Ovary (tissue), 7 donors: ENCODE measurements at regions not wholly inside any gene's neighbourhood (a gene's known extent, or its start where the extent isn't known, plus 50 kb on each side); places are given as distances from the start of the nearest gene placed in this dataset.

Source experiments
- DNase-seq, 5 donors: peaks; one replicate each; pipeline ENCODE4 v3.0.0-alpha.2; 2019 to 2020
- H3K27ac ChIP-seq, 2 donors: fragments of 200-600 bp; one replicate each; pipeline versions ENCODE4 v1.5.1 to v1.8.0; 2019 to 2022
- H3K27me3 ChIP-seq: fragments of 200-600 bp; one replicate; pipeline ENCODE4 v1.8.0; 2022
- H3K36me3 ChIP-seq: fragments of 200-600 bp; sonication (generic); one replicate; pipeline ENCODE4 v1.5.1; 2019
- H3K4me1 ChIP-seq: one replicate; pipeline ENCODE4 v1.8.1; 2013; ENCODE audit warnings: mild to moderate bottlenecking, moderate library complexity; ENCODE audit not compliant: insufficient read depth
- H3K4me3 ChIP-seq: fragments of 200-600 bp; sonication (generic); one replicate; pipeline ENCODE4 v1.5.1; 2017
- H3K9me3 ChIP-seq, 2 donors: fragments of 200-600 bp in 1 of 2; sonication (generic) in 1 of 2; one replicate each; pipeline versions ENCODE4 v1.5.1 to v1.8.1; 2013 to 2019; ENCODE audit warnings: mild to moderate bottlenecking in 1 of 2, moderate library complexity in 1 of 2
- EP300 ChIP-seq: sonication (generic); formaldehyde crosslinking; IDR thresholded peaks from one replicate; pipeline ENCODE4 v1.6.1; 2017; ENCODE audit warnings: antibody characterized with exemption
- POLR2A ChIP-seq: fragments of 450-650 bp; IDR thresholded peaks from one replicate; pipeline ENCODE4 v1.6.1; 2017; ENCODE audit warnings: antibody characterized with exemption, mild to moderate bottlenecking, moderate library complexity
- WGBS, 3 donors: extraction: QIAGEN DNeasy Blood & Tissue Kit in 1 of 3; methylation state at CpG; one replicate each; pipeline versions ENCODE4 v1.1.5 to v1.1.7; 2013 to 2017; 5-methylcytosine and 5-hydroxymethylcytosine counted together
- intact Hi-C, 4 donors: fragments of 100-400 bp; cut with DNase I; formaldehyde crosslinking; loops; one replicate each; pipeline versions ENCODE4 v1.11.0 to v1.15.1; 2022 to 2023
- TF ChIP-seq, protein P1 (sequence below), 3 donors: fragments of 450-650 bp in 2 of 3; fragments of 200-600 bp in 1 of 3; IDR thresholded peaks; one replicate each; pipeline versions ENCODE4 v1.5.1 to v1.8.0; 2016 to 2022; ENCODE audit warnings: antibody characterized with exemption in 3 of 3, mild to moderate bottlenecking in 1 of 3
- donor health status: DM: no; HTN: no; CAD: no; lungs with moderate emphysema.
- donor health status: DM: no; HTN: no; CAD: no.
- donor health status: Bipolar disorder and iron deficiency.
- donor health status: DM: no; HTN: no; CAD: no.
- donor health status: DM: yes; HTN: yes; CAD: no.

GRCh38 chr18:2444201-2444875 lies 127.0 kb downstream of the METTL4 start:
- no peak overlapping the region for H3K4me3 ChIP-seq
- TF ChIP-seq EP300 (no peak), POLR2A (no peak)
- TF ChIP-seq, protein P1, sequence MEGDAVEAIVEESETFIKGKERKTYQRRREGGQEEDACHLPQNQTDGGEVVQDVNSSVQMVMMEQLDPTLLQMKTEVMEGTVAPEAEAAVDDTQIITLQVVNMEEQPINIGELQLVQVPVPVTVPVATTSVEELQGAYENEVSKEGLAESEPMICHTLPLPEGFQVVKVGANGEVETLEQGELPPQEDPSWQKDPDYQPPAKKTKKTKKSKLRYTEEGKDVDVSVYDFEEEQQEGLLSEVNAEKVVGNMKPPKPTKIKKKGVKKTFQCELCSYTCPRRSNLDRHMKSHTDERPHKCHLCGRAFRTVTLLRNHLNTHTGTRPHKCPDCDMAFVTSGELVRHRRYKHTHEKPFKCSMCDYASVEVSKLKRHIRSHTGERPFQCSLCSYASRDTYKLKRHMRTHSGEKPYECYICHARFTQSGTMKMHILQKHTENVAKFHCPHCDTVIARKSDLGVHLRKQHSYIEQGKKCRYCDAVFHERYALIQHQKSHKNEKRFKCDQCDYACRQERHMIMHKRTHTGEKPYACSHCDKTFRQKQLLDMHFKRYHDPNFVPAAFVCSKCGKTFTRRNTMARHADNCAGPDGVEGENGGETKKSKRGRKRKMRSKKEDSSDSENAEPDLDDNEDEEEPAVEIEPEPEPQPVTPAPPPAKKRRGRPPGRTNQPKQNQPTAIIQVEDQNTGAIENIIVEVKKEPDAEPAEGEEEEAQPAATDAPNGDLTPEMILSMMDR (IDR thresholded peaks at IDR 0.05) = no peak
- H3K36me3 ChIP-seq = no peaks in the 10 kb centered on the region
- H3K27ac ChIP-seq = no peak overlapping the region
- H3K9me3 ChIP-seq = peaks cover 0 to 3% of the 10 kb centered on the region in 2 donors
- intact Hi-C loops = no loop called here
- 39 to 44% (median 41%) methylated on average over 5 of the region's 5 CpGs for WGBS, 3 donors
- no peaks in the 10 kb centered on the region for H3K27me3 ChIP-seq
- DNase-seq = no peak
- no peaks in the 10 kb centered on the region for H3K4me1 ChIP-seq

- TF ChIP-seq POLR2A = no peak
- TF ChIP-seq, protein P1 (IDR thresholded peaks at IDR 0.05) = no peak
- no peak for TF ChIP-seq EP300
- no peak overlapping the region for H3K27ac ChIP-seq
- no peaks in the 10 kb centered on the region for H3K4me1 ChIP-seq
- no peak overlapping the region for H3K4me3 ChIP-seq
- no peaks in the 10 kb centered on the region for H3K27me3 ChIP-seq
- no peak for DNase-seq
- no peaks in the 10 kb centered on the region for H3K9me3 ChIP-seq
- no peaks in the 10 kb centered on the region for H3K36me3 ChIP-seq
- 60 to 67% (median 62%) methylated on average over 2 of the region's 2 CpGs for WGBS, 3 donors
- intact Hi-C loops = no loop called here
Observed at GRCh38 chr18:2448565-2449151, 122.6 kb downstream of the METTL4 start.

GRCh38 chr18:2451556-2451955 lies 119.7 kb downstream of the METTL4 start:
- TF ChIP-seq POLR2A = no peak
- no peak for TF ChIP-seq EP300
- TF ChIP-seq, protein P1 (IDR thresholded peaks at IDR 0.05) = no peak

DNA sequence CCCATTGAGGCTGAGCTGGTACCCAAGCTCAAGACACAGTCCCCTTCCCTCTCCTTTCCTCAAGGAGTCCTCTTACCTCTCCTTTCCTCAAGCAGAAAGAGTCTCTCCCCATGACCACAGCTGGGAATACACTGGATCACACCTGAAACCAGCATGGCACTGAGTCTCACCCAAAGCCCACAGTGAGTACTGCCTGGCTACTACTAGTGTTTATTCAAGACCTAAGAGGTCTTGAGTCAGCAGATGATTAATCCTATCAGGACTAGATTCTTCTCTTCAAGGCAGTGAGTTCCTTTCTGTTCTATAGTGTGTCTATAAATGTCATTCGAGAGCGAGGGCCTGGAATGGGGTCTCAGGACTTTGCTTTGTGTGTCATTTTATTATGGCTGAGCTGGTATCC lies 111.4 kb downstream of the METTL4 start:
- Histone ChIP-seq H3K4me1 (no peaks in the 10 kb centered on the region), H3K4me3 (no peak overlapping the region), H3K36me3 (no peaks in the 10 kb centered on the region), H3K27me3 (no peaks in the 10 kb centered on the region), H3K9me3 (no peaks in the 10 kb centered on the region), H3K27ac (no peak overlapping the region)
- intact Hi-C loops = no loop called here
- no peak for DNase-seq
- TF ChIP-seq, protein P1 (IDR thresholded peaks at IDR 0.05) = no peak
- no peak for TF ChIP-seq POLR2A
- no peak for TF ChIP-seq EP300
- 86 to 97% (median 91%) methylated on average over 2 of the region's 2 CpGs for WGBS, 3 donors

More at GRCh38 chr18:2451556-2451955, 119.7 kb downstream of the METTL4 start:
- intact Hi-C loops = no loop called here
- Histone ChIP-seq H3K4me3 (no peak overlapping the region), H3K36me3 (no peaks in the 10 kb centered on the region), H3K4me1 (no peaks in the 10 kb centered on the region), H3K9me3 (no peaks in the 10 kb centered on the region), H3K27me3 (no peaks in the 10 kb centered on the region), H3K27ac (no peak overlapping the region)
- no peak for DNase-seq
- WGBS, 3 donors = 83 to 96% (median 86%) methylated on average over 1 of the region's 1 CpG
